B cell (primary cell): ENCODE measurements at regions not wholly inside any gene's neighbourhood (a gene's known extent, or its start where the extent isn't known, plus 50 kb on each side); places are given as distances from the start of the nearest gene placed in this dataset.

Experiments used
- ATAC-seq: fragments of 200-7000 bp; cut with Tn5 transposase; one replicate; pipeline ENCODE4 v1.10.0; 2021; ENCODE audit warnings: low read depth, mild to moderate bottlenecking, moderate number of reproducible peaks, moderate library complexity
- CTCF ChIA-PET: fragments of 350-600 bp; sonication (Branson Sonifier 250); formaldehyde crosslinking; loops from one replicate; lab custom pipeline; 2021; ENCODE audit warnings: antibody characterized with exemption, inconsistent platforms; lab: Charles Lee
- POLR2A ChIA-PET: fragments of 350-600 bp; sonication (Branson Sonifier 250); formaldehyde crosslinking; loops from one replicate; lab custom pipeline; 2021; ENCODE audit warnings: antibody characterized with exemption; lab: Charles Lee
- DNase-seq: peaks from one replicate; pipeline ENCODE4 v3.0.0; 2013
- H2AFZ ChIP-seq: 2 replicates; pipeline ENCODE4 v1.6.1; 2012; ENCODE audit warnings: mild to moderate bottlenecking, low read depth, low read length; ENCODE audit not compliant: insufficient read depth, poor library complexity, severe bottlenecking
- H3K27ac ChIP-seq, 2 donors: 1 replicate in 1 of 2; 2 replicates in 1 of 2; pipeline ENCODE4 v1.5.1; 2012 to 2013; ENCODE audit warnings: low read length in 2 of 2, mild to moderate bottlenecking in 2 of 2, moderate library complexity in 1 of 2
- H3K27me3 ChIP-seq, 4 experiments: fragments of 200-600 bp in 1 of 4; sonication (generic) in 1 of 4; replicated peaks in 1 of 4; 1 replicate in 2 of 4; 2 replicates in 2 of 4; pipeline versions ENCODE4 v1.6.1 to v1.7.0; 2013 to 2016; ENCODE audit warnings: low read length in 3 of 4, mild to moderate bottlenecking in 2 of 4, mixed read lengths in 1 of 4, moderate library complexity in 1 of 4; ENCODE audit not compliant: insufficient read depth in 4 of 4, control insufficient read depth in 3 of 4; ENCODE audit errors: control extremely low read depth in 1 of 4
- H3K36me3 ChIP-seq, 2 experiments: replicated peaks in 1 of 2; 1 replicate in 1 of 2; 2 replicates in 1 of 2; pipeline versions ENCODE4 v1.6.1 to v1.7.1; 2013; ENCODE audit warnings: low read length in 1 of 2; ENCODE audit not compliant: insufficient read depth in 2 of 2, control insufficient read depth in 1 of 2; ENCODE audit errors: control extremely low read depth in 1 of 2, extremely low read depth in 1 of 2
- H3K4me1 ChIP-seq, 2 donors: fragments of 200-600 bp in 1 of 2; sonication (generic) in 1 of 2; 1 replicate in 1 of 2; 2 replicates in 1 of 2; pipeline versions ENCODE4 v1.5.1 to v1.6.1; 2013 to 2017; ENCODE audit warnings: low read length in 2 of 2; ENCODE audit not compliant: control insufficient read depth in 2 of 2, insufficient read depth in 2 of 2
- H3K4me2 ChIP-seq: replicated peaks from 2 replicates; pipeline ENCODE3; 2012; ENCODE audit warnings: mild to moderate bottlenecking, low read depth, low read length; ENCODE audit not compliant: poor library complexity, severe bottlenecking
- H3K4me3 ChIP-seq, 5 experiments: fragments of 200-600 bp in 1 of 5; sonication (generic) in 1 of 5; 1 replicate in 3 of 5; 2 replicates in 2 of 5; pipeline versions ENCODE4 v1.5.1 to v1.7.0; 2011 to 2016; ENCODE audit warnings: low read length in 4 of 5, mild to moderate bottlenecking in 4 of 5, low read depth in 2 of 5, control low read depth in 1 of 5, moderate library complexity in 1 of 5; ENCODE audit not compliant: insufficient read depth in 1 of 5; ENCODE audit errors: control extremely low read depth in 1 of 5, extremely low read depth in 1 of 5
- H3K79me2 ChIP-seq: fragments of 200-600 bp; sonication (generic); one replicate; pipeline ENCODE4 v1.6.0; 2016; ENCODE audit warnings: low read length; ENCODE audit not compliant: control insufficient read depth, insufficient read depth
- H3K9ac ChIP-seq: fragments of 200-600 bp; sonication (generic); 2 replicates; pipeline ENCODE4 v1.6.1; 2017; ENCODE audit warnings: mild to moderate bottlenecking, low read length, moderate library complexity
- H3K9me3 ChIP-seq, 3 donors: one replicate each; pipeline versions ENCODE4 v1.6.1 to v1.7.1; 2013; ENCODE audit warnings: low read length in 2 of 3; ENCODE audit not compliant: control insufficient read depth in 2 of 3, insufficient read depth in 1 of 3; ENCODE audit errors: control extremely low read depth in 1 of 3
- H4K20me1 ChIP-seq: 2 replicates; pipeline ENCODE4 v1.6.0; 2012; ENCODE audit warnings: mild to moderate bottlenecking, low read length; ENCODE audit not compliant: insufficient read depth, control insufficient read depth, poor library complexity, severe bottlenecking
- H3K27ac Mint-ChIP-seq: one replicate; pipeline ENCODE4 v1.8.0; 2021; ENCODE audit warnings: mixed read lengths
- H3K27me3 Mint-ChIP-seq: one replicate; pipeline ENCODE4 v1.8.0; 2021; ENCODE audit warnings: mixed read lengths
- H3K4me1 Mint-ChIP-seq: one replicate; pipeline ENCODE4 v1.8.0; 2021; ENCODE audit warnings: mixed read lengths
- H3K4me3 Mint-ChIP-seq: one replicate; pipeline ENCODE4 v1.8.0; 2021; ENCODE audit warnings: mixed read lengths
- H3K9me3 Mint-ChIP-seq: one replicate; pipeline ENCODE4 v1.8.0; 2022; ENCODE audit warnings: mixed read lengths; ENCODE audit not compliant: insufficient read depth
- CTCF ChIP-seq: fragments of 200-600 bp; IDR thresholded peaks from one replicate; pipeline ENCODE4 v1.8.0; 2022; ENCODE audit warnings: antibody characterized with exemption, mild to moderate bottlenecking
- EZH2 ChIP-seq: IDR thresholded peaks from 2 replicates; pipeline ENCODE4 v1.6.1; 2012; ENCODE audit warnings: borderline replicate concordance, low read depth, mild to moderate bottlenecking, moderate library complexity, low read length; ENCODE audit not compliant: insufficient read depth, poor library complexity, severe bottlenecking
- WGBS: methylation state at CpG from one replicate; pipeline ENCODE4 v1.1.5; 2013; ENCODE audit warnings: missing lambda C conversion rate; ENCODE audit not compliant: insufficient coverage; 5-methylcytosine and 5-hydroxymethylcytosine counted together
- intact Hi-C: fragments of 100-400 bp; cut with micrococcal nuclease; formaldehyde crosslinking; loops from one replicate; pipeline ENCODE4 v1.10.0; 2022

GRCh38 chr6:164690241-164690640, 619.2 kb downstream of the C6orf118 start:
- TF ChIP-seq EZH2 (no peak), CTCF (no peak)
- H3K4me2 ChIP-seq: no peak overlapping the region
- Mint-ChIP-seq H3K4me3 (no peak overlapping the region), H3K27ac (no peak overlapping the region), H3K27me3 (no peaks in the 10 kb centered on the region), H3K4me1 (no peaks in the 10 kb centered on the region), H3K9me3 (peaks cover 1% of the 10 kb centered on the region)
- no peaks in the 10 kb centered on the region for H4K20me1 ChIP-seq
- H3K27ac ChIP-seq: no peak overlapping the region
- no peak for DNase-seq
- no peaks in the 10 kb centered on the region for H3K9me3 ChIP-seq
- no peaks in the 10 kb centered on the region for H3K79me2 ChIP-seq
- H3K9ac ChIP-seq: no peak overlapping the region
- ATAC-seq: no peak
- H3K4me3 ChIP-seq: no peak overlapping the region
- H2AFZ ChIP-seq: no peak overlapping the region
- intact Hi-C loops: no loop called here
- POLR2A ChIA-PET: no interaction called here
- CTCF ChIA-PET: no interaction called here
- no peaks in the 10 kb centered on the region for H3K36me3 ChIP-seq
- no peaks in the 10 kb centered on the region for H3K4me1 ChIP-seq
- whole genome bisulfite sequencing: 95% methylated on average over 4 of the region's 5 CpGs
- no peaks in the 10 kb centered on the region for H3K27me3 ChIP-seq

- Histone ChIP-seq H3K4me2 (no peak overlapping the region), H3K27me3 (no peaks in the 10 kb centered on the region), H4K20me1 (no peaks in the 10 kb centered on the region), H3K9ac (no peak overlapping the region), H3K4me3 (no peak overlapping the region), H3K27ac (no peak overlapping the region), H2AFZ (no peak overlapping the region), H3K36me3 (no peaks in the 10 kb centered on the region), H3K9me3 (peaks cover 0 to 3% (median 0%) of the 10 kb centered on the region in 3 donors), H3K79me2 (no peaks in the 10 kb centered on the region), H3K4me1 (no peaks in the 10 kb centered on the region)
- DNase-seq (no peak), ATAC-seq (no peak)
- H3K27me3 Mint-ChIP-seq: no peaks in the 10 kb centered on the region
- H3K9me3 Mint-ChIP-seq: peaks cover 5% of the 10 kb centered on the region
- POLR2A ChIA-PET: no interaction called here
- CTCF ChIA-PET: no interaction called here
- H3K27ac Mint-ChIP-seq: no peak overlapping the region
- no peak overlapping the region for H3K4me3 Mint-ChIP-seq
- no peaks in the 10 kb centered on the region for H3K4me1 Mint-ChIP-seq
- intact Hi-C loops: no loop called here
- 87% methylated on average over 5 of the region's 6 CpGs for WGBS
- TF ChIP-seq CTCF (no peak), EZH2 (no peak)
Measured at GRCh38 chr6:164665328-164665727, 644.1 kb downstream of the C6orf118 start.
